ENCODE measurements at regions not wholly inside any gene's neighbourhood (a gene's known extent, or its start where the extent isn't known, plus 50 kb on each side); places are given as distances from the start of the nearest gene placed in this dataset.

DNA sequence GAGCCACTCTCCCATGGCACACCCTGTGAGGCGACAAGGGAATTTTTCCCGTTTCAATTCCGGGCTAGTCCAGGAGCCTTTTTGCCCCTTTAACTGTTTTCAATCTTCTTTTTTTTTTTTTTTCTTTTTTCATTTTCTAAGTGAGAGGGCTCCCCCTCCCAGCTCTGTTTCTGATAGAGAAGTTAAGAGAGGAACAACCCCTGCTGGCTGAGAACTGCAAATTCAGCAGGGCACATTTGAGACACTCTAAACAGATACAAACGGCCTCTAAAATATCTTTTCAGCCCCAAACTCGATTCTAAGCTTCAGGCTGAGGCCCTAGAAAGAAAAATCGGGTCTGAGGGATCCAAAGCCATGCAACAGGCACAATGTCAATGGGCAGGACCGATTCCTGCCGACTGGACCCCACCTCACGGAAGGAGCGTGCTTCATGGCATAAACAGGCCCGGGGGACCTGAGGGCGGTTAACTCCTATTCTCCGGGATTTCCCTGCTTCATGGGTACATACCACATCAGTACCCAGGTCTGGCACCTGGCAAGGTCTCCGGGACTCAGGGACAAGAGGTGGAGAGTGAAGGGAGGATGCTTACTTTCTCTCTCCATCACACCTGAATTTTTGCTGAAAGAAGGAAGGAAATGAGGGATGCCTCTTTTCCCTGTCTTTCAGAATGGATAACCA is 627.5 kb downstream of the BUD13 start:
- H3K36me3 ChIP-seq (ENCODE audit: control insufficient read depth, insufficient read depth, low read length) = no peaks in the 10 kb centered on the region
- no peak overlapping the region for H3K4me3 ChIP-seq (ENCODE audit: low read length)
- H3K4me1 ChIP-seq (ENCODE audit: control insufficient read depth, insufficient read depth, low read length) = no peaks in the 10 kb centered on the region
- TF ChIP-seq CTCF (IDR thresholded peaks at IDR 0.05) = no peak
- no peak overlapping the region for H3K27ac ChIP-seq (ENCODE audit: low read length)
- no peak for ATAC-seq
- intact Hi-C loops (cut with micrococcal nuclease) = no loop called here
- WGBS (ENCODE audit: insufficient coverage) = 85% methylated on average over 13 of the region's 14 CpGs
- no peaks in the 10 kb centered on the region for H3K36me3 Mint-ChIP-seq
- no peak for DNase-seq
- H3K9me3 ChIP-seq (ENCODE audit: control insufficient read depth, insufficient read depth, low read length) = no peaks in the 10 kb centered on the region
- H3K27me3 Mint-ChIP-seq (ENCODE audit: low read depth in 2 of 2) = peaks cover 23 to 28% of the 10 kb centered on the region in 2 donors
- no peaks in the 10 kb centered on the region for H3K4me1 Mint-ChIP-seq
- no peak overlapping the region for H3K27ac Mint-ChIP-seq
- no peak overlapping the region for H3K4me3 Mint-ChIP-seq
- H3K9me3 Mint-ChIP-seq = peaks cover 0 to 2% of the 10 kb centered on the region in 2 donors
- no peaks in the 10 kb centered on the region for H3K27me3 ChIP-seq (ENCODE audit: control insufficient read depth, insufficient read depth, low read length)

GRCh38 chr11:116144387-116144958 is 628.3 kb downstream of the BUD13 start:
- Mint-ChIP-seq H3K4me1 (no peaks in the 10 kb centered on the region), H3K27ac (no peak overlapping the region), H3K4me3 (no peak overlapping the region), H3K36me3 (no peaks in the 10 kb centered on the region), H3K27me3 (ENCODE audit: low read depth in 2 of 2) (peaks cover 23 to 24% of the 10 kb centered on the region in 2 donors), H3K9me3 (peaks cover 0 to 2% of the 10 kb centered on the region in 2 donors)
- DNase-seq = no peak
- Histone ChIP-seq H3K27ac (ENCODE audit: low read length) (no peak overlapping the region), H3K9me3 (ENCODE audit: control insufficient read depth, insufficient read depth, low read length) (no peaks in the 10 kb centered on the region), H3K36me3 (ENCODE audit: control insufficient read depth, insufficient read depth, low read length) (no peaks in the 10 kb centered on the region), H3K4me1 (ENCODE audit: control insufficient read depth, insufficient read depth, low read length) (no peaks in the 10 kb centered on the region), H3K4me3 (ENCODE audit: low read length) (no peak overlapping the region), H3K27me3 (ENCODE audit: control insufficient read depth, insufficient read depth, low read length) (no peaks in the 10 kb centered on the region)
- WGBS (ENCODE audit: insufficient coverage) = 83% methylated on average over 17 of the region's 17 CpGs
- intact Hi-C loops (cut with micrococcal nuclease) = no loop called here
- TF ChIP-seq CTCF (IDR thresholded peaks at IDR 0.05) = no peak
- no peak for ATAC-seq

DNA sequence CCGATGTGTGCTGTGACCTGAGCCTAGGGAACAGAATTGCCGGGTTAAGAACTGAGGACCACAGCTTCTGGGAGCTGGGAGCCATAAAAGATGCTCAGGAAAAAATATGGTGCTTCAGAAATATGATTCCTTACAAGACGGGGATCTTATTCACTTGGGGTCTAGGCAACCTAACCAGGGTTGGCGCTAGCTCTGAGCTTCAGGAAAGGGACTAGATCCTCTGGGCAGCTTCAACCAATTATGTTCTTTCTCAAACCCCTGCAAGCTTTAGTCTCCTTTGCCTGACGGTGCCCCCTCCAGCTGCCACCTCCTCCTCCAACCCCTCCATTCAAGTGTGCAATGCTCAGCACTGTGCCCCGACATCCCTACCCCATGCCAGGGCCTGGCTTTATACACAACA is 634.1 kb upstream of the CADM1 start:
- Mint-ChIP-seq H3K4me1 (no peaks in the 10 kb centered on the region), H3K9me3 (peaks cover 0 to 2% of the 10 kb centered on the region in 2 donors), H3K36me3 (no peaks in the 10 kb centered on the region), H3K4me3 (no peak overlapping the region), H3K27me3 (ENCODE audit: low read depth in 2 of 2) (peaks cover 19 to 34% of the 10 kb centered on the region in 2 donors), H3K27ac (no peak overlapping the region)
- intact Hi-C loops (cut with micrococcal nuclease) = no loop called here
- no peak overlapping the region for H3K27ac ChIP-seq (ENCODE audit: low read length)
- ATAC-seq (no peak), DNase-seq (no peak)
- TF ChIP-seq CTCF (IDR thresholded peaks at IDR 0.05) = no peak
- H3K36me3 ChIP-seq (ENCODE audit: control insufficient read depth, insufficient read depth, low read length) = no peaks in the 10 kb centered on the region
- H3K4me1 ChIP-seq (ENCODE audit: control insufficient read depth, insufficient read depth, low read length) = no peaks in the 10 kb centered on the region
- WGBS (ENCODE audit: insufficient coverage) = 90% methylated on average over 6 of the region's 6 CpGs
- no peak overlapping the region for H3K4me3 ChIP-seq (ENCODE audit: low read length)
- no peaks in the 10 kb centered on the region for H3K27me3 ChIP-seq (ENCODE audit: control insufficient read depth, insufficient read depth, low read length)
- H3K9me3 ChIP-seq (ENCODE audit: control insufficient read depth, insufficient read depth, low read length) = no peaks in the 10 kb centered on the region

DNA sequence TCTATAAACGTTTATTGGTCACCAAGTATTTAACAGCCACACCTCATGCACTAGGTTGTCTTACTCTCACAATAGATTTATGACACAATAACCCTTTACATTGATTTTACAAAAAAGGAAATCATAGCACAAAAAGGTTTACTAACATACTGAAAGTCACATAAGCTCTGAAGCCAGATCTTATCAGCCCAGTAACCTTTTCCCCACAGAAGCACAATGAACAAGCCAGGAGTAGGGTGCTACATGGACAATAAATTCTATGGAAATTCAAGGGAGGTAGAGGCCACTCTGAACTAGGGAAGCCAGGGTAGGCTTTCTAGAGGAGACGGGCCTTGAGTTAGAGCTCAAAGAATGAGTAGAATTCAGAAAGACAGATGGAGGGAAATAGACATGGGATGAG is 633.5 kb upstream of the CADM1 start:
- no peak for ATAC-seq
- intact Hi-C loops (cut with micrococcal nuclease) = no loop called here
- 51% methylated on average over 2 of the region's 2 CpGs for WGBS (ENCODE audit: insufficient coverage)

More for the DNA sequence above, 633.5 kb upstream of the CADM1 start:
- Histone ChIP-seq H3K4me1 (ENCODE audit: control insufficient read depth, insufficient read depth, low read length) (no peaks in the 10 kb centered on the region), H3K4me3 (ENCODE audit: low read length) (no peak overlapping the region), H3K9me3 (ENCODE audit: control insufficient read depth, insufficient read depth, low read length) (no peaks in the 10 kb centered on the region), H3K36me3 (ENCODE audit: control insufficient read depth, insufficient read depth, low read length) (no peaks in the 10 kb centered on the region), H3K27ac (ENCODE audit: low read length) (no peak overlapping the region), H3K27me3 (ENCODE audit: control insufficient read depth, insufficient read depth, low read length) (no peaks in the 10 kb centered on the region)
- no peak for DNase-seq
- Mint-ChIP-seq H3K27me3 (ENCODE audit: low read depth in 2 of 2) (peaks cover 16 to 34% of the 10 kb centered on the region in 2 donors), H3K36me3 (no peaks in the 10 kb centered on the region), H3K27ac (no peak overlapping the region), H3K9me3 (peaks cover 0 to 2% of the 10 kb centered on the region in 2 donors), H3K4me3 (no peak overlapping the region), H3K4me1 (no peaks in the 10 kb centered on the region)
- no peak for TF ChIP-seq CTCF (IDR thresholded peaks at IDR 0.05)
